ENCODE measurements at regions not wholly inside any gene's neighbourhood (a gene's known extent, or its start where the extent isn't known, plus 50 kb on each side); places are given as distances from the start of the nearest gene placed in this dataset.
A peak's percentile ranks its signal among the peaks of the same experiment; 100 is the strongest.

DNA sequence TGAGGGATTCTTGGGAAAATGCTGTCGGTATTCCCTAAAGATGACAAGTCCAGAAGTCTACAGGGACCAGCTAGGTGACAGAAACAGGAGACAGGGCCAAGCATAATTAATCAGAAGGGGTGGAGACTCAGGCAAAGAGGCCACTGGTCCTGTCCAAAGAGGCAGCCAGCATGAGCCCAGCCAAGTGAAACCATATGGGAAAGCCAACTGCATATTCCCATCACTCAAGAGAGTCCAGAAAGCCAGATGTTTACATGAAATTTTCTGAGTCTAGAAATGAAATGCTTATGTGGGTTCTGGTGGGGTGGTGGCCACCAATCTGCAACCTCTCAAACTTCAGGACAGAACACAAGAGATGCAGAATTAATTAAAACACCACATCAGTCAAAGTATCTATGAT is 74.3 kb downstream of the ANKRD60 start:
- DNase-seq, result no peak
- WGBS, 5 donors, result 64 to 90% (median 82%) methylated on average over 1 of the region's 1 CpG
- Histone ChIP-seq H3K36me3 (no peaks in the 10 kb centered on the region), H3K4me3 (no peak overlapping the region), H3K9me3 (no peaks in the 10 kb centered on the region), H3K4me1 (no peaks in the 10 kb centered on the region), H3K27ac (no peak overlapping the region), H3K27me3 (peaks cover 0 to 61% (median 17%) of the 10 kb centered on the region in 3 donors)
- TF ChIP-seq POLR2AphosphoS5 (IDR thresholded peaks at IDR 0.05) (no peak), EP300 (IDR thresholded peaks at IDR 0.05) (no peak), POLR2A (IDR thresholded peaks at IDR 0.05) (no peak)
- TF ChIP-seq, protein P1, sequence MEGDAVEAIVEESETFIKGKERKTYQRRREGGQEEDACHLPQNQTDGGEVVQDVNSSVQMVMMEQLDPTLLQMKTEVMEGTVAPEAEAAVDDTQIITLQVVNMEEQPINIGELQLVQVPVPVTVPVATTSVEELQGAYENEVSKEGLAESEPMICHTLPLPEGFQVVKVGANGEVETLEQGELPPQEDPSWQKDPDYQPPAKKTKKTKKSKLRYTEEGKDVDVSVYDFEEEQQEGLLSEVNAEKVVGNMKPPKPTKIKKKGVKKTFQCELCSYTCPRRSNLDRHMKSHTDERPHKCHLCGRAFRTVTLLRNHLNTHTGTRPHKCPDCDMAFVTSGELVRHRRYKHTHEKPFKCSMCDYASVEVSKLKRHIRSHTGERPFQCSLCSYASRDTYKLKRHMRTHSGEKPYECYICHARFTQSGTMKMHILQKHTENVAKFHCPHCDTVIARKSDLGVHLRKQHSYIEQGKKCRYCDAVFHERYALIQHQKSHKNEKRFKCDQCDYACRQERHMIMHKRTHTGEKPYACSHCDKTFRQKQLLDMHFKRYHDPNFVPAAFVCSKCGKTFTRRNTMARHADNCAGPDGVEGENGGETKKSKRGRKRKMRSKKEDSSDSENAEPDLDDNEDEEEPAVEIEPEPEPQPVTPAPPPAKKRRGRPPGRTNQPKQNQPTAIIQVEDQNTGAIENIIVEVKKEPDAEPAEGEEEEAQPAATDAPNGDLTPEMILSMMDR (IDR thresholded peaks at IDR 0.05), result no peak
- intact Hi-C loops (cut with DNase I; ENCODE audit: low total_unique reads), result no loop called here

DNA sequence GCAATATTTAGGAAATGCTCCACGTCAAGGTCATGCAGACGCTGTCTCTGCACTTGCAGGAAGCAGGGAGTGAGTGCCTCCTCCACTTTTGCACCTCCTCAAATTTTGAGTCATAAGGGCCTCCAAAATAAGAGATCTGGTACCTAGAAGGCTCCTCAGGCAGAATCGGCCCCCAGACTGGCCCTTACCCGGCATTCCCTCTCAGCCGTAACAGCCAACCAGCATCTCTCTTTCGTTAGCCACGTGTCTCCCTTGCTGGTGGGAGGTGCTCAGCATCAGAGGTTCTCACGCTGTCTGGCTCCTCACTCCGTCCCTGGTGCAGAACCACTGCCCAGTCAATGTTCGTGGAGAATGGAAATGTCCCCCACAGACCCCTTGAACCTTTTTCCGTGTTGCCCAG is 75.3 kb downstream of the ANKRD60 start:
- 56 to 70% (median 64%) methylated on average over 11 of the region's 11 CpGs for WGBS, 5 donors
- Histone ChIP-seq H3K27me3 (peaks cover 0 to 70% (median 17%) of the 10 kb centered on the region in 3 donors), H3K4me1 (no peaks in the 10 kb centered on the region), H3K9me3 (peaks cover 0 to under 1% (median 0%) of the 10 kb centered on the region in 4 donors), H3K27ac (no peak overlapping the region), H3K36me3 (no peaks in the 10 kb centered on the region), H3K4me3 (no peak overlapping the region)
- no peak for DNase-seq
- no peak for TF ChIP-seq POLR2AphosphoS5 (IDR thresholded peaks at IDR 0.05)
- TF ChIP-seq EP300 (IDR thresholded peaks at IDR 0.05), result no peak
- TF ChIP-seq POLR2A (IDR thresholded peaks at IDR 0.05), result no peak
- TF ChIP-seq, protein P1 (IDR thresholded peaks at IDR 0.05), result no peak
- intact Hi-C loops (cut with DNase I; ENCODE audit: low total_unique reads), result no loop called here

DNA sequence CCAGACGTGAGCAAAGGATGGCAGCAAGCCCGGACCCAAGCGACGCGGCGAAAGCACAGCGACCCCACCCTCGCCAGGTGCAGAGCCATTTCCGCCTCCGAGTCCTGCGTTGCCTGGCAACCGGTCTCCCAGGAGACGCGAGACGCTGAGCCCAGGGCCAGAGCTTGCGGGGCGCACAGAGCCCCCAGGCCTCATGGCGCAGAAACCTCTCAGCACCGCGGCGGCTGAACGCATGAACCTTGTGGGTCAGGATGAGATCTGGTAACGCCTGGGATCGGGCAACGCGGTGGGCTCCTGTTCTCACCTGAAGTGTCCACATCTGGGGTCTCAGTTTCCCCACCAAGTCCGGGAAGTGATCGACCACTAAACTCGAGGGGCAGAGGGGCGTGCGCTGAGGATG is 77.7 kb downstream of the ANKRD60 start:
- H3K36me3 ChIP-seq, result no peaks in the 10 kb centered on the region
- H3K9me3 ChIP-seq, result peaks cover 0 to 13% (median 0%) of the 10 kb centered on the region in 4 donors
- WGBS, 5 donors, result 17 to 24% (median 19%) methylated on average over 30 to 31 of the region's 31 CpGs
- H3K27ac ChIP-seq, result no peak overlapping the region
- H3K4me1 ChIP-seq, result no peaks in the 10 kb centered on the region
- H3K4me3 ChIP-seq, result no peak overlapping the region
- peak in 1 of 2 donors; percentile 68 for DNase-seq
- peaks cover 0 to 76% (median 18%) of the 10 kb centered on the region in 3 donors for H3K27me3 ChIP-seq
- TF ChIP-seq, protein P1 (IDR thresholded peaks at IDR 0.05), result no peak
- TF ChIP-seq POLR2A (IDR thresholded peaks at IDR 0.05) (no peak), POLR2AphosphoS5 (IDR thresholded peaks at IDR 0.05) (no peak), EP300 (IDR thresholded peaks at IDR 0.05) (no peak)
- intact Hi-C loops (cut with DNase I; ENCODE audit: low total_unique reads), result no loop called here

DNA sequence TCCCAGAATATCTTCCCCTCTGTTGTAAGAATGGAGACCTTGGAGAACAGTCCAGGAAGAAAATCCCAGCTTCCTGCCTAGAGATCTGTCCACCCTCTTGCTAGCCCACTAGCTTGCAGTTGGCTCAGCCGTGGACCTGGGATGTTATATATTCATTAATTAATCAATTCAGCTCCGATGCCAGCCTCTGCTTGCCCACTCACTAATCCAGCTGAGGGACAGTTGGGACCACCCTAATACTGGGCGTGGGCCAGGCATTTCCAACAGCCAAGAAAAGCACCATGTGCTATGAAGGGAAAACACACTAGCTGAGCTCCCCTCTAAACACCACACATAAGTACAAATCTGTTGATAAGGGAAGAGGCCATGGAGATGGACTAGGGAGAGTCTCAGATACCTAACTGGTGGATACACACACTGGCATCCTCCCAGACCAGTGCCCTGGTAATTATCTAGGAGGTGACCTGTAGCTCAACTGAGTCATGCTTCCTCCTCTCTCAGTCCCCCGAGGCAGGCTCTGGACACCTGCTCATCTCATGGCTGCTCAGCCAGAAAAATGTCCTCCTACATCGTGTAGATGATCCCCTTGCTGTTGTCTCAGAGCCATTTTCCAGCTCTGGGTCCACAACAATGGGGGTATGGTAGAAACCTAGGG is 78.9 kb downstream of the ANKRD60 start:
- Histone ChIP-seq H3K4me3 (no peak overlapping the region), H3K27me3 (peaks cover 0 to 66% (median 22%) of the 10 kb centered on the region in 3 donors), H3K4me1 (no peaks in the 10 kb centered on the region), H3K36me3 (no peaks in the 10 kb centered on the region), H3K27ac (no peak overlapping the region), H3K9me3 (peaks cover 0 to 13% (median 0%) of the 10 kb centered on the region in 4 donors)
- WGBS, 5 donors, result 61 to 79% (median 73%) methylated on average over 5 of the region's 5 CpGs
- no peak for DNase-seq
- intact Hi-C loops (cut with DNase I; ENCODE audit: low total_unique reads), result no loop called here
- TF ChIP-seq POLR2A (IDR thresholded peaks at IDR 0.05), result no peak
- TF ChIP-seq POLR2AphosphoS5 (IDR thresholded peaks at IDR 0.05), result no peak
- TF ChIP-seq EP300 (IDR thresholded peaks at IDR 0.05), result no peak
- TF ChIP-seq, protein P1 (IDR thresholded peaks at IDR 0.05), result no peak
